Mesendoderm (in vitro differentiated cells): ENCODE measurements at regions not wholly inside any gene's neighbourhood (a gene's known extent, or its start where the extent isn't known, plus 50 kb on each side); places are given as distances from the start of the nearest gene placed in this dataset.

Source experiments
- DNase-seq: peaks from one replicate; pipeline ENCODE4 v3.0.0; 2013
- H2AK5ac ChIP-seq: 2 replicates; pipeline ENCODE4 v1.6.1; 2013; ENCODE audit warnings: low read length, inconsistent platforms
- H2BK120ac ChIP-seq: 2 replicates; pipeline ENCODE4 v1.6.1; 2013; ENCODE audit warnings: low read depth, mild to moderate bottlenecking, low read length, moderate library complexity, mixed read lengths
- H2BK15ac ChIP-seq: replicated peaks from 2 replicates; pipeline ENCODE4 v1.6.1; 2013; ENCODE audit warnings: low read depth, mild to moderate bottlenecking, moderate library complexity
- H2BK5ac ChIP-seq: 2 replicates; pipeline ENCODE4 v1.6.1; 2013; ENCODE audit warnings: low read length, inconsistent platforms
- H3K18ac ChIP-seq: 2 replicates; pipeline ENCODE4 v1.6.1; 2013; ENCODE audit warnings: mild to moderate bottlenecking, low read length, mixed read lengths
- H3K23ac ChIP-seq: one replicate; pipeline ENCODE4 v1.6.1; 2013; ENCODE audit warnings: low read length
- H3K27ac ChIP-seq: 2 replicates; pipeline ENCODE4 v1.5.1; 2013; ENCODE audit warnings: low read depth, mild to moderate bottlenecking, inconsistent platforms, low read length, moderate library complexity
- H3K27me3 ChIP-seq: 2 replicates; pipeline ENCODE4 v1.6.1; 2013; ENCODE audit warnings: low read length, control low read depth, mild to moderate bottlenecking, inconsistent platforms; ENCODE audit not compliant: insufficient read depth, poor library complexity
- H3K36me3 ChIP-seq: 2 replicates; pipeline ENCODE4 v1.6.1; 2013; ENCODE audit warnings: low read length, inconsistent platforms; ENCODE audit not compliant: control insufficient read depth, insufficient read depth
- H3K4ac ChIP-seq: one replicate; pipeline ENCODE4 v1.6.1; 2013; ENCODE audit warnings: low read depth, mild to moderate bottlenecking, low read length, moderate library complexity
- H3K4me1 ChIP-seq: 2 replicates; pipeline ENCODE4 v1.6.1; 2013; ENCODE audit warnings: low read depth, low read length, inconsistent platforms; ENCODE audit not compliant: control insufficient read depth
- H3K4me2 ChIP-seq: 2 replicates; pipeline ENCODE4 v1.6.1; 2013; ENCODE audit warnings: low read length
- H3K4me3 ChIP-seq: 2 replicates; pipeline ENCODE4 v1.5.1; 2013; ENCODE audit warnings: mild to moderate bottlenecking, low read length
- H3K56ac ChIP-seq: one replicate; pipeline ENCODE4 v1.6.1; 2013; ENCODE audit warnings: low read length
- H3K79me1 ChIP-seq: 2 replicates; pipeline ENCODE4 v1.6.1; 2013; ENCODE audit warnings: low read length, inconsistent platforms
- H3K79me2 ChIP-seq: 2 replicates; pipeline ENCODE4 v1.6.1; 2013; ENCODE audit warnings: mild to moderate bottlenecking, low read length; ENCODE audit not compliant: control insufficient read depth, insufficient read depth
- H3K9ac ChIP-seq: 2 replicates; pipeline ENCODE4 v1.6.1; 2013; ENCODE audit warnings: low read length, inconsistent platforms
- H4K5ac ChIP-seq: one replicate; pipeline ENCODE4 v1.6.1; 2013; ENCODE audit warnings: low read length
- H4K8ac ChIP-seq: one replicate; pipeline ENCODE4 v1.6.1; 2013; ENCODE audit warnings: low read depth, mild to moderate bottlenecking, control low read depth, low read length, moderate library complexity
- WGBS: extraction: QIAGEN DNeasy Blood & Tissue Kit; methylation state at CpG from one replicate; pipeline ENCODE4 v1.1.7; 2013; ENCODE audit warnings: low lambda C conversion rate, missing lambda C conversion rate; ENCODE audit not compliant: insufficient coverage; ENCODE audit errors: extremely low coverage; 5-methylcytosine and 5-hydroxymethylcytosine counted together

GRCh38 chr15:47397655-47398054, 319.6 kb upstream of the SEMA6D start:
- no peak overlapping the region for H3K56ac ChIP-seq
- peaks cover 5% of the 10 kb centered on the region for H3K4me1 ChIP-seq
- H3K27ac ChIP-seq: no peak overlapping the region
- H3K4ac ChIP-seq: no peak overlapping the region
- no peak overlapping the region for H3K4me3 ChIP-seq
- no CpG with 5 or more reads among the region's 2 CpGs for WGBS
- no peak overlapping the region for H3K4me2 ChIP-seq
- H3K79me2 ChIP-seq: no peaks in the 10 kb centered on the region
- H4K8ac ChIP-seq: no peak overlapping the region
- no peak overlapping the region for H2AK5ac ChIP-seq
- no peaks in the 10 kb centered on the region for H3K79me1 ChIP-seq
- no peak overlapping the region for H3K9ac ChIP-seq
- no peaks in the 10 kb centered on the region for H3K27me3 ChIP-seq
- no peak for DNase-seq
- no peak overlapping the region for H2BK5ac ChIP-seq
- H3K36me3 ChIP-seq: no peaks in the 10 kb centered on the region
- H3K23ac ChIP-seq: no peak overlapping the region
- H4K5ac ChIP-seq: no peak overlapping the region
- H2BK120ac ChIP-seq: no peak overlapping the region
- H3K18ac ChIP-seq: no peak overlapping the region
- H2BK15ac ChIP-seq: no peak overlapping the region

DNA sequence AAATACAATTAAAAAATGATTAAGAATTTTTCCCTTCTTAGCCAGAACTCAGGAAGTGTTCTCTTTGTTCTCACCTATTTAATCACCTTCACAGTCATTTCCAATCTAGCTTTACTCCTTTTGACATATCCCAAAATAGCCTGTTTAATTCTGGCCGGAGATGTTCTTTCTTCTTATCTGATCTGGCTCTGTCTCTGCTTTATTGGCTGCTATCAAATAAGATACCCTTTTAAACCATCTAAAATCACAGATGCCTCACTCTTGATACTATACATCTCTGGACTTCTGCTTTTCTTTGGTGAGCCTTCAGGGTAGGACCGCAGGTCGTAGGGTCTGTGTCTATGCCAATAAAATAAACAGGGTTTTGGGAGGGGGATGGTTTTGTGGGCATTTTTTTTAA, 319.2 kb upstream of the SEMA6D start:
- Histone ChIP-seq H2BK15ac (no peak overlapping the region), H4K8ac (no peak overlapping the region), H3K9ac (no peak overlapping the region), H2AK5ac (no peak overlapping the region), H3K27ac (no peak overlapping the region), H2BK120ac (peak overlapping the region; percentile 61), H3K4me2 (no peak overlapping the region), H3K4ac (no peak overlapping the region), H3K23ac (no peak overlapping the region), H3K4me3 (no peak overlapping the region), H3K27me3 (no peaks in the 10 kb centered on the region), H3K36me3 (no peaks in the 10 kb centered on the region), H3K79me1 (no peaks in the 10 kb centered on the region), H3K4me1 (peaks cover 5% of the 10 kb centered on the region), H4K5ac (no peak overlapping the region), H3K79me2 (no peaks in the 10 kb centered on the region), H3K18ac (no peak overlapping the region), H2BK5ac (no peak overlapping the region), H3K56ac (no peak overlapping the region)
- WGBS: no CpG with 5 or more reads among the region's 3 CpGs
- no peak for DNase-seq

GRCh38 chr15:47398594-47398993, 318.7 kb upstream of the SEMA6D start:
- no peak overlapping the region for H2BK15ac ChIP-seq
- H3K23ac ChIP-seq: no peak overlapping the region
- no CpG with 5 or more reads among the region's 5 CpGs for WGBS
- no peak overlapping the region for H3K56ac ChIP-seq
- no peak overlapping the region for H2AK5ac ChIP-seq
- H3K36me3 ChIP-seq: no peaks in the 10 kb centered on the region
- no peak overlapping the region for H2BK5ac ChIP-seq
- no peak overlapping the region for H3K27ac ChIP-seq
- H3K4ac ChIP-seq: no peak overlapping the region
- no peak overlapping the region for H4K8ac ChIP-seq
- no peaks in the 10 kb centered on the region for H3K79me2 ChIP-seq
- H3K79me1 ChIP-seq: no peaks in the 10 kb centered on the region
- no peak for DNase-seq
- H2BK120ac ChIP-seq: peak overlapping the region; percentile 61
- H3K9ac ChIP-seq: no peak overlapping the region
- H3K4me3 ChIP-seq: no peak overlapping the region
- no peaks in the 10 kb centered on the region for H3K27me3 ChIP-seq
- no peak overlapping the region for H3K4me2 ChIP-seq
- H3K4me1 ChIP-seq: peaks cover 5% of the 10 kb centered on the region
- no peak overlapping the region for H4K5ac ChIP-seq
- H3K18ac ChIP-seq: no peak overlapping the region

DNA sequence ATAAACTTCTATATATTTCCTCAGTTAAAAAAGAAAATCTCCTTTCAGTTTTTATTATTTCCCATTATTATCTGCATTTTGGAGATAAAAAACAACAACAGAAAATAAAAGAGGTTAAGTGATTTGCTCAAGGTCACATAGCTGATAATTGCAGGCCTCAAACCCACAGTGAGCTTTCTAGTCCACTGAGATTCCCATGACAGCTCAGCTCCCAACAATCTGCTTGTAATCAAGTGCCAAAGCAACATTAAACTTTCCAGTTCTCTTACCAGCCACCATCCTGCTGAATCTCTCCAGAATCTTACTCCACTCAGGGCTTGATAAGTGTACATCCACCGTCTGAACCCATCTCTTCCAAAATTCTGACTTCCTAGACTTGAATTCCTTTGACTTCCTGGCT, 318.2 kb upstream of the SEMA6D start:
- no peak overlapping the region for H2BK120ac ChIP-seq
- peak overlapping the region; percentile 60 for H3K18ac ChIP-seq
- no peak overlapping the region for H3K27ac ChIP-seq
- no peak overlapping the region for H2AK5ac ChIP-seq
- no peak overlapping the region for H3K23ac ChIP-seq
- no peak overlapping the region for H4K5ac ChIP-seq
- H3K36me3 ChIP-seq: no peaks in the 10 kb centered on the region
- H3K56ac ChIP-seq: no peak overlapping the region
- WGBS: no CpG with 5 or more reads among the region's 1 CpG
- H2BK15ac ChIP-seq: no peak overlapping the region
- peaks cover 4% of the 10 kb centered on the region for H3K4me1 ChIP-seq
- no peak for DNase-seq
- no peak overlapping the region for H3K9ac ChIP-seq
- no peaks in the 10 kb centered on the region for H3K79me2 ChIP-seq
- H3K4ac ChIP-seq: no peak overlapping the region
- H2BK5ac ChIP-seq: no peak overlapping the region
- no peaks in the 10 kb centered on the region for H3K27me3 ChIP-seq
- no peak overlapping the region for H4K8ac ChIP-seq
- no peaks in the 10 kb centered on the region for H3K79me1 ChIP-seq
- H3K4me2 ChIP-seq: no peak overlapping the region
- H3K4me3 ChIP-seq: no peak overlapping the region

DNA sequence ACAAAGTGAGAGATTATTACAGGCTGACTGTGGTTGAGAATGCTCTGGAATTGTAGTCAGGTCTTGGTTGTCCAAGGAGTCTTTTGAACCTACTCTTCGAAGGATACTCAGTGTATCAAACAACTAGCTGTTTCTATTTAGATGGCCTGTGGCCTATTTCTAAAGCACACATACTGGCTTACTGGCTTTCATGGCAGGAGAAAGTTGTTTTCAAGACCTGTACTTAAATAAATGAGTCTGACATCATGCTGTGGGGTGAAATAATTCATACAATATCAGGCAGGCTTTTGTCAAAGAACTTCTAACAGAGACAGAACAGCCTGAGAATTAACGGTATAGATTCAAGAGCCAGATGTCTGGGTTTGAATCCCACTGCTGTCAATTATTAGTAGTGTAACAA, 316.7 kb upstream of the SEMA6D start:
- no peak overlapping the region for H2BK120ac ChIP-seq
- H3K36me3 ChIP-seq: no peaks in the 10 kb centered on the region
- no peak overlapping the region for H3K9ac ChIP-seq
- H3K27ac ChIP-seq: no peak overlapping the region
- H3K18ac ChIP-seq: no peak overlapping the region
- WGBS: no CpG with 5 or more reads among the region's 2 CpGs
- H3K4ac ChIP-seq: no peak overlapping the region
- no peak overlapping the region for H3K56ac ChIP-seq
- no peaks in the 10 kb centered on the region for H3K27me3 ChIP-seq
- peaks cover 7% of the 10 kb centered on the region for H3K4me1 ChIP-seq
- H2BK15ac ChIP-seq: no peak overlapping the region
- H3K79me1 ChIP-seq: no peaks in the 10 kb centered on the region
- no peak overlapping the region for H2AK5ac ChIP-seq
- H3K23ac ChIP-seq: no peak overlapping the region
- no peak overlapping the region for H4K8ac ChIP-seq
- no peak overlapping the region for H3K4me3 ChIP-seq
- no peak overlapping the region for H2BK5ac ChIP-seq
- no peak for DNase-seq
- no peaks in the 10 kb centered on the region for H3K79me2 ChIP-seq
- no peak overlapping the region for H3K4me2 ChIP-seq
- no peak overlapping the region for H4K5ac ChIP-seq

DNA sequence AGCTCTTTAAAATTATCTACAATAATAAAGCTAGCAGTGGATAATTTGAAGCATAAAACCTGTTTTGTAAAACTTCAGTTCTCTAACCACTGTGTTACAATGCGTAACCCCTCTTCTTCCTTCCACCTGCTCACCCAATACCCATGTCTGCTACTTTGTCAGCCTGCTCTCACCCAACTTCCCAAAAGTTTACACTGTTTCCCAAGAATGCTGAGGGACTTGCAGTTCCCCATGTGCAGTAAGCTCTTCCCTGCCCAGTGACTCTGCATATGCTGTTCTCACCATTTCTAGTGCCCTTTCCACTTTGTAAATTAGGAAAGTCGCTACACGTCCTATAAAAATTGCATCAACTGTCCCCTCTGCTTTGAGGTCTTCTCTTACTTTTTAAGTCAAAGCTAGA, 315.9 kb upstream of the SEMA6D start:
- DNase-seq: no peak
- Histone ChIP-seq H2BK120ac (no peak overlapping the region), H4K5ac (no peak overlapping the region), H3K4me3 (no peak overlapping the region), H2BK15ac (no peak overlapping the region), H3K79me1 (no peaks in the 10 kb centered on the region), H4K8ac (no peak overlapping the region), H3K9ac (no peak overlapping the region), H3K23ac (no peak overlapping the region), H3K18ac (no peak overlapping the region), H3K4me2 (no peak overlapping the region), H3K27me3 (no peaks in the 10 kb centered on the region), H3K56ac (no peak overlapping the region), H2AK5ac (no peak overlapping the region), H2BK5ac (no peak overlapping the region), H3K4ac (no peak overlapping the region), H3K4me1 (peaks cover 13% of the 10 kb centered on the region), H3K36me3 (no peaks in the 10 kb centered on the region), H3K27ac (no peak overlapping the region), H3K79me2 (no peaks in the 10 kb centered on the region)
- WGBS: no CpG with 5 or more reads among the region's 3 CpGs
